GM21825 (cell line): ENCODE measurements at regions not wholly inside any gene's neighbourhood (a gene's known extent, or its start where the extent isn't known, plus 50 kb on each side); places are given as distances from the start of the nearest gene placed in this dataset.

Experiments used
- ATAC-seq: cut with Tn5 transposase; IDR thresholded peaks from one replicate; pipeline ENCODE4 v1.9.1; 2021; ENCODE audit warnings: mild to moderate bottlenecking, moderate library complexity; ENCODE audit not compliant: unreplicated experiment

- ATAC-seq = no peak
Measured at GRCh38 chr6:15046751-15047150, 199.1 kb upstream of the JARID2 start.

GRCh38 chr6:15048367-15048766, 197.5 kb upstream of the JARID2 start:
- no peak for ATAC-seq

- ATAC-seq = no peak
Measured at GRCh38 chr6:15058200-15059061, 187.4 kb upstream of the JARID2 start.

- no peak for ATAC-seq
Measured at GRCh38 chr6:15061180-15061641, 184.7 kb upstream of the JARID2 start.

- no peak for ATAC-seq
Measured at GRCh38 chr6:15061908-15062515, 183.9 kb upstream of the JARID2 start.

GRCh38 chr6:15062516-15063252, 183.2 kb upstream of the JARID2 start:
- no peak for ATAC-seq

- ATAC-seq = no peak
Measured at GRCh38 chr6:15063253-15063853, 182.5 kb upstream of the JARID2 start.

- no peak for ATAC-seq
Measured at GRCh38 chr6:15065261-15065989, 180.4 kb upstream of the JARID2 start.

GRCh38 chr6:15066089-15066758, 179.6 kb upstream of the JARID2 start:
- ATAC-seq = no peak

- ATAC-seq = no peak
Measured at GRCh38 chr6:15073344-15073789, 172.5 kb upstream of the JARID2 start.

GRCh38 chr6:15073883-15074465, 171.9 kb upstream of the JARID2 start:
- ATAC-seq = no peak

GRCh38 chr6:15074806-15075205, 171.1 kb upstream of the JARID2 start:
- no peak for ATAC-seq

- no peak for ATAC-seq
Measured at GRCh38 chr6:15076565-15076964, 169.3 kb upstream of the JARID2 start.

- no peak for ATAC-seq
Measured at GRCh38 chr6:15077006-15077405, 168.9 kb upstream of the JARID2 start.

- no peak for ATAC-seq
Measured at GRCh38 chr6:15077961-15078360, 167.9 kb upstream of the JARID2 start.

GRCh38 chr6:15079288-15079817, 166.5 kb upstream of the JARID2 start:
- ATAC-seq = no peak

GRCh38 chr6:15080895-15081294, 165.0 kb upstream of the JARID2 start:
- no peak for ATAC-seq

- no peak for ATAC-seq
Measured at GRCh38 chr6:15081447-15081846, 164.4 kb upstream of the JARID2 start.

GRCh38 chr6:15082708-15083107, 163.2 kb upstream of the JARID2 start:
- ATAC-seq = no peak
